Panc1 (cell line): ENCODE measurements at regions not wholly inside any gene's neighbourhood (a gene's known extent, or its start where the extent isn't known, plus 50 kb on each side); places are given as distances from the start of the nearest gene placed in this dataset.

Source experiments
- ATAC-seq: fragments of 200-7000 bp; cut with Tn5 transposase; 2 replicates; pipeline ENCODE4 v1.9.1; 2020; ENCODE audit warnings: mild to moderate bottlenecking, moderate library complexity
- BruUV-seq: library from RNA; stranded (reverse); fragments of 400-500 nt; replicated peaks from 2 replicates; lab custom pipeline; 2021; lab: Mats Ljungman, UMichigan
- CTCF ChIA-PET: fragments of 300-600 bp; sonication (Branson Sonifier 250); formaldehyde crosslinking; loops from one replicate; lab custom pipeline; 2022; ENCODE audit warnings: antibody characterized with exemption; lab: Charles Lee
- POLR2A ChIA-PET: fragments of 300-600 bp; sonication (Branson Sonifier 250); formaldehyde crosslinking; loops from one replicate; lab custom pipeline; 2022; ENCODE audit warnings: antibody characterized with exemption; lab: Charles Lee
- DNase-seq: peaks from one replicate; pipeline ENCODE4 v3.0.0-alpha.2; 2010; ENCODE audit warnings: low read depth, low spot score
- H3K27ac ChIP-seq: 2 replicates; pipeline ENCODE4 v1.5.1; 2011; ENCODE audit warnings: mild to moderate bottlenecking, low read length, inconsistent platforms
- H3K27me3 ChIP-seq: fragments of 200-500 bp; sonication (Bioruptor generic); 2 replicates; pipeline ENCODE4 v1.6.0; 2014; ENCODE audit warnings: low read length, inconsistent platforms; ENCODE audit not compliant: control insufficient read depth, insufficient read depth
- H3K36me3 ChIP-seq: fragments of 200-500 bp; sonication (Bioruptor generic); 2 replicates; pipeline ENCODE4 v1.5.1; 2014; ENCODE audit warnings: inconsistent platforms, mild to moderate bottlenecking, low read length, moderate library complexity; ENCODE audit not compliant: control insufficient read depth, insufficient read depth
- H3K4me1 ChIP-seq: 2 replicates; pipeline ENCODE4 v1.5.1; 2011; ENCODE audit warnings: inconsistent platforms, mild to moderate bottlenecking, low read length, moderate library complexity; ENCODE audit not compliant: control insufficient read depth, insufficient read depth
- H3K4me3 ChIP-seq, 2 experiments: 2 replicates each; pipeline ENCODE4 v1.5.1; 2011 to 2012; ENCODE audit warnings: low read depth in 2 of 2, low read length in 2 of 2, mild to moderate bottlenecking in 2 of 2, inconsistent platforms in 1 of 2, moderate library complexity in 1 of 2
- H3K9me3 ChIP-seq: fragments of 200-500 bp; sonication (Bioruptor generic); 2 replicates; pipeline ENCODE4 v1.5.1; 2014; ENCODE audit warnings: low read depth, mild to moderate bottlenecking, inconsistent platforms, low read length, moderate library complexity; ENCODE audit not compliant: control insufficient read depth, insufficient read depth
- POLR2AphosphoS5 ChIP-seq: IDR thresholded peaks from 2 replicates; pipeline ENCODE4 v1.6.1; 2012; ENCODE audit warnings: mild to moderate bottlenecking, low read depth, low read length, moderate library complexity
- REST ChIP-seq, 2 experiments: IDR thresholded peaks; 2 replicates each; pipeline ENCODE4 v1.6.1; 2011 to 2012; ENCODE audit warnings: low read depth in 2 of 2, control low read depth in 1 of 2, low read length in 1 of 2, mild to moderate bottlenecking in 1 of 2, moderate library complexity in 1 of 2; ENCODE audit not compliant: insufficient read depth in 1 of 2
- SIN3A ChIP-seq: IDR thresholded peaks from 2 replicates; pipeline ENCODE4 v1.6.1; 2012; ENCODE audit warnings: low read depth, mild to moderate bottlenecking, low read length, moderate library complexity, borderline replicate concordance; ENCODE audit not compliant: insufficient read depth
- TCF7L2 ChIP-seq: IDR thresholded peaks from 2 replicates; pipeline ENCODE4 v1.6.1; 2011; ENCODE audit warnings: mild to moderate bottlenecking, low read depth, low read length, inconsistent platforms
- in situ Hi-C: cut with HindIII; loops from 2 replicates; pipeline ENCODE4 v1.10.0; 2016; ENCODE audit warnings: low sequenced_read_pairs, low pct_unique_long_range_greater_than_20kb
- intact Hi-C: fragments of 100-400 bp; cut with micrococcal nuclease; formaldehyde crosslinking; loops from one replicate; pipeline ENCODE4 v1.10.0; 2022; ENCODE audit not compliant: unreplicated experiment
- TF ChIP-seq, protein P1 (sequence below): fragments of 450-650 bp; IDR thresholded peaks from 2 replicates; pipeline ENCODE4 v1.5.1; 2017; ENCODE audit warnings: mild to moderate bottlenecking

DNA sequence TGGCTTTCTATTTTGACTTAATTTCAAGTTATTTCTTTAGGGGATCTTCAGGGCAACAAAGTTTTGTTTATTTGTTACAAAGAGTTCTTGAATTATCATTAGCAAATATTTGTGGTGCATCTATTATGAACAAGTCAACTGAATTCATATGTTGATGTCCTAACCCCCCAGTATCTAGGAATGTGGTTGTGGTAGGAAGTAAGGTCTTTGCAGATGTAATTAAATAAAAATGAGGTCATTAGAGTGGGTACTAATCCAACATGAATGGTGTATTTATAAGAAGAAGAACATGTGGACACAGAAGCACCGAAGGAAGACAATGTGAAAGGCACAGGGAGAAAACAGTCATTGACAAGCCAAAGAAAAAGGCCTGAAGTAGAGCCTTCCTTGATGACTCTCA is 474.0 kb upstream of the DAB2 start:
- TF ChIP-seq TCF7L2: no peak
- no peak for TF ChIP-seq POLR2AphosphoS5
- TF ChIP-seq REST (IDR thresholded peaks at IDR 0.05; ENCODE audit: insufficient read depth in 1 of 2, low read depth in 2 of 2, low read length in 1 of 2): no peak
- no peak for TF ChIP-seq SIN3A
- TF ChIP-seq, protein P1, sequence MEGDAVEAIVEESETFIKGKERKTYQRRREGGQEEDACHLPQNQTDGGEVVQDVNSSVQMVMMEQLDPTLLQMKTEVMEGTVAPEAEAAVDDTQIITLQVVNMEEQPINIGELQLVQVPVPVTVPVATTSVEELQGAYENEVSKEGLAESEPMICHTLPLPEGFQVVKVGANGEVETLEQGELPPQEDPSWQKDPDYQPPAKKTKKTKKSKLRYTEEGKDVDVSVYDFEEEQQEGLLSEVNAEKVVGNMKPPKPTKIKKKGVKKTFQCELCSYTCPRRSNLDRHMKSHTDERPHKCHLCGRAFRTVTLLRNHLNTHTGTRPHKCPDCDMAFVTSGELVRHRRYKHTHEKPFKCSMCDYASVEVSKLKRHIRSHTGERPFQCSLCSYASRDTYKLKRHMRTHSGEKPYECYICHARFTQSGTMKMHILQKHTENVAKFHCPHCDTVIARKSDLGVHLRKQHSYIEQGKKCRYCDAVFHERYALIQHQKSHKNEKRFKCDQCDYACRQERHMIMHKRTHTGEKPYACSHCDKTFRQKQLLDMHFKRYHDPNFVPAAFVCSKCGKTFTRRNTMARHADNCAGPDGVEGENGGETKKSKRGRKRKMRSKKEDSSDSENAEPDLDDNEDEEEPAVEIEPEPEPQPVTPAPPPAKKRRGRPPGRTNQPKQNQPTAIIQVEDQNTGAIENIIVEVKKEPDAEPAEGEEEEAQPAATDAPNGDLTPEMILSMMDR: no peak
- no peak for DNase-seq
- no TSS peak for BruUV-seq
- no peaks in the 10 kb centered on the region for H3K36me3 ChIP-seq
- H3K27ac ChIP-seq: no peak overlapping the region
- intact Hi-C loops: no loop called here
- no peaks in the 10 kb centered on the region for H3K27me3 ChIP-seq
- in situ Hi-C loops: no loop called here
- no peaks in the 10 kb centered on the region for H3K4me1 ChIP-seq
- POLR2A ChIA-PET: no interaction called here
- no peak for ATAC-seq
- H3K9me3 ChIP-seq: no peaks in the 10 kb centered on the region
- CTCF ChIA-PET: no interaction called here
- no peak overlapping the region for H3K4me3 ChIP-seq

DNA sequence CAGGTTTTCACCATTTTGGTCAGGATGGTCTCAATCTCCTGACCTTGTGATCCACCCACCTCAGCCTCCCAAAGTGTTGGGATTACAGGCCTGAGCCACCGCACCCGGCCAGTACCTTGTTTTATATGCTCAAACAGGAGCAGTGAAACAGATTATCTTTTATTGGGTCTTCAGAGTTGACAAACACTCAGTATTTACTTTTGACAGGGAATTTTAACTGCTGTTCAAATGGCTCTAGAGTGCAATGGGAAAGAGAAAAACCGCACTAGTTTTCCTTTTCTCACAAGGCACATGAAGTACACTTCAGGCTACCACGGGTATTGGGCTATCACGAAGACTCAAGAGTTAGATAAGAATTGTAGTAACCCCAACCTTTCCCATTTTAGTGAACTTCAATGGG is 471.9 kb upstream of the DAB2 start:
- BruUV-seq: no TSS peak
- H3K4me3 ChIP-seq: no peak overlapping the region
- ChIA-PET POLR2A (no interaction called here), CTCF (no interaction called here)
- no peak for DNase-seq
- ATAC-seq: no peak
- H3K9me3 ChIP-seq: no peaks in the 10 kb centered on the region
- H3K27ac ChIP-seq: no peak overlapping the region
- H3K36me3 ChIP-seq: no peaks in the 10 kb centered on the region
- TF ChIP-seq REST (IDR thresholded peaks at IDR 0.05; ENCODE audit: insufficient read depth in 1 of 2, low read depth in 2 of 2, low read length in 1 of 2) (no peak), SIN3A (no peak), TCF7L2 (no peak), POLR2AphosphoS5 (no peak)
- TF ChIP-seq, protein P1: no peak
- no peaks in the 10 kb centered on the region for H3K4me1 ChIP-seq
- no peaks in the 10 kb centered on the region for H3K27me3 ChIP-seq
- in situ Hi-C loops: no loop called here
- intact Hi-C loops: no loop called here
